Islet precursor cell (in vitro differentiated cells): ENCODE measurements at regions not wholly inside any gene's neighbourhood (a gene's known extent, or its start where the extent isn't known, plus 50 kb on each side); places are given as distances from the start of the nearest gene placed in this dataset.

Source experiments
- DNase-seq: peaks from one replicate; pipeline ENCODE4 v3.0.0-alpha.2; 2018

- no peak for DNase-seq
Observed at GRCh38 chr9:4382722-4383317, 83.0 kb upstream of the GLIS3 start.

GRCh38 chr9:4381744-4382143 is 81.9 kb upstream of the GLIS3 start:
- DNase-seq: peak; percentile 65

- DNase-seq: no peak
Observed at GRCh38 chr9:4380406-4380805, 80.5 kb upstream of the GLIS3 start.

- no peak for DNase-seq
Observed at GRCh38 chr9:4375424-4376200, 75.7 kb upstream of the GLIS3 start.

- peak; percentile 85 for DNase-seq
Observed at GRCh38 chr9:4371108-4371507, 71.2 kb upstream of the GLIS3 start.

- no peak for DNase-seq
Observed at GRCh38 chr9:4370501-4370900, 70.6 kb upstream of the GLIS3 start.

- DNase-seq: peak; percentile 68
Observed at GRCh38 chr9:4366591-4367330, 66.9 kb upstream of the GLIS3 start.

- DNase-seq: no peak
Observed at GRCh38 chr9:4365055-4365454, 65.2 kb upstream of the GLIS3 start.

GRCh38 chr9:4362281-4362680 is 62.4 kb upstream of the GLIS3 start:
- no peak for DNase-seq

GRCh38 chr9:4359016-4359415 is 59.1 kb upstream of the GLIS3 start:
- DNase-seq: no peak

GRCh38 chr9:4357929-4358328 is 58.1 kb upstream of the GLIS3 start:
- no peak for DNase-seq

- DNase-seq: no peak
Observed at GRCh38 chr9:4356306-4356705, 56.4 kb upstream of the GLIS3 start.

- DNase-seq: no peak
Observed at GRCh38 chr9:4353236-4353635, 53.4 kb upstream of the GLIS3 start.

- DNase-seq: no peak
Observed at GRCh38 chr9:4349816-4350418, 50.0 kb upstream of the GLIS3 start.
